Karpas-422 (cell line): ENCODE measurements at regions not wholly inside any gene's neighbourhood (a gene's known extent, or its start where the extent isn't known, plus 50 kb on each side); places are given as distances from the start of the nearest gene placed in this dataset.
"Not testable (repeated sequence)": the region's sequence is repeated elsewhere in the genome, so short reads cannot be mapped to it uniquely, and the experiment has no call there.

Source experiments
- DNase-seq: peaks from one replicate; pipeline ENCODE4 v3.0.0-alpha.2; 2015
- H2AFZ ChIP-seq: fragments of 200-600 bp; sonication (generic); 2 replicates; pipeline ENCODE4 v1.6.1; 2014; ENCODE audit warnings: antibody characterized with exemption, low read length, mixed read lengths
- H3K27ac ChIP-seq: fragments of 200-600 bp; sonication (generic); 2 replicates; pipeline ENCODE4 v1.5.1; 2014; ENCODE audit warnings: mild to moderate bottlenecking, low read length, moderate library complexity
- H3K27me3 ChIP-seq: fragments of 200-600 bp; sonication (generic); 2 replicates; pipeline ENCODE4 v1.6.1; 2014; ENCODE audit warnings: low read length, mixed read lengths
- H3K36me3 ChIP-seq: fragments of 200-600 bp; sonication (generic); 2 replicates; pipeline ENCODE4 v1.6.1; 2014; ENCODE audit warnings: low read length, mixed read lengths; ENCODE audit not compliant: insufficient read depth
- H3K4me1 ChIP-seq: fragments of 200-600 bp; sonication (generic); 2 replicates; pipeline ENCODE4 v1.6.1; 2014; ENCODE audit warnings: mild to moderate bottlenecking, low read length, mixed read lengths
- H3K4me2 ChIP-seq: fragments of 200-600 bp; sonication (generic); 2 replicates; pipeline ENCODE4 v1.6.1; 2014; ENCODE audit warnings: low read length, low read depth, mild to moderate bottlenecking; ENCODE audit not compliant: poor library complexity, severe bottlenecking
- H3K4me3 ChIP-seq: fragments of 200-600 bp; sonication (generic); 2 replicates; pipeline ENCODE4 v1.5.1; 2014; ENCODE audit warnings: mild to moderate bottlenecking, antibody characterized with exemption, low read length, mixed read lengths
- H3K79me2 ChIP-seq: fragments of 200-600 bp; sonication (generic); 2 replicates; pipeline ENCODE4 v1.6.1; 2014; ENCODE audit warnings: mild to moderate bottlenecking, low read length, mixed read lengths
- H3K9ac ChIP-seq: fragments of 200-600 bp; sonication (generic); 2 replicates; pipeline ENCODE4 v1.6.0; 2014; ENCODE audit warnings: low read length
- H3K9me2 ChIP-seq: fragments of 200-600 bp; sonication (generic), shearing (Covaris generic); replicated peaks from 2 replicates; pipeline ENCODE4 v1.6.0; 2014; ENCODE audit warnings: mild to moderate bottlenecking, low read length, moderate library complexity; ENCODE audit not compliant: insufficient read depth
- H3K9me3 ChIP-seq: fragments of 300-700, 200-600 bp; sonication (generic); 2 replicates; pipeline ENCODE4 v1.6.1; 2014; ENCODE audit warnings: low read length, mixed read lengths
- H4K20me1 ChIP-seq: fragments of 200-600 bp; sonication (generic); 2 replicates; pipeline ENCODE4 v1.6.1; 2014; ENCODE audit warnings: mild to moderate bottlenecking, antibody characterized with exemption, low read length, low read depth; ENCODE audit not compliant: insufficient read depth

- Histone ChIP-seq H4K20me1 (no peaks in the 10 kb centered on the region), H3K4me2 (no peak overlapping the region), H3K9ac (no peak overlapping the region)
Observed at GRCh38 chr18:22290004-22290403, 120.6 kb downstream of the GATA6 start.

GRCh38 chr18:22286585-22286984, 117.2 kb downstream of the GATA6 start:
- Histone ChIP-seq H3K36me3 (no peaks in the 10 kb centered on the region), H3K4me3 (no peak overlapping the region), H3K9me2 (no peaks in the 10 kb centered on the region), H3K9ac (no peak overlapping the region), H3K79me2 (no peaks in the 10 kb centered on the region), H3K4me1 (no peaks in the 10 kb centered on the region), H3K9me3 (no peaks in the 10 kb centered on the region), H3K27ac (no peak overlapping the region), H4K20me1 (no peaks in the 10 kb centered on the region), H3K4me2 (no peak overlapping the region), H3K27me3 (0 out of 2 replicates have a peak, but pooled peaks cover 2% of the 10 kb centered on the region), H2AFZ (no peak overlapping the region)
- DNase-seq: no peak

More at GRCh38 chr18:22290004-22290403, 120.6 kb downstream of the GATA6 start:
- Histone ChIP-seq H2AFZ (no peak overlapping the region), H3K4me3 (no peak overlapping the region), H3K4me1 (no peaks in the 10 kb centered on the region), H3K27ac (no peak overlapping the region), H3K36me3 (no peaks in the 10 kb centered on the region), H3K27me3 (0 out of 2 replicates have a peak, but pooled peaks cover 2% of the 10 kb centered on the region), H3K9me3 (no peaks in the 10 kb centered on the region), H3K79me2 (no peaks in the 10 kb centered on the region), H3K9me2 (no peaks in the 10 kb centered on the region)
- DNase-seq: no peak

- H3K4me1 ChIP-seq: no peaks in the 10 kb centered on the region
- H3K9me2 ChIP-seq: no peaks in the 10 kb centered on the region
- no peak overlapping the region for H2AFZ ChIP-seq
- 0 out of 2 replicates have a peak, but pooled peaks cover 2% of the 10 kb centered on the region for H3K27me3 ChIP-seq
- H4K20me1 ChIP-seq: no peaks in the 10 kb centered on the region
- H3K36me3 ChIP-seq: no peaks in the 10 kb centered on the region
- no peak for DNase-seq
- H3K9me3 ChIP-seq: no peaks in the 10 kb centered on the region
- H3K4me3 ChIP-seq: no peak overlapping the region
- no peak overlapping the region for H3K9ac ChIP-seq
- H3K79me2 ChIP-seq: no peaks in the 10 kb centered on the region
- no peak overlapping the region for H3K27ac ChIP-seq
- no peak overlapping the region for H3K4me2 ChIP-seq
Observed at GRCh38 chr18:22285361-22286140, 116.2 kb downstream of the GATA6 start.

GRCh38 chr18:22284581-22285360, 115.4 kb downstream of the GATA6 start:
- Histone ChIP-seq H3K4me3 (no peak overlapping the region), H3K9me2 (no peaks in the 10 kb centered on the region), H3K79me2 (no peaks in the 10 kb centered on the region), H3K36me3 (no peaks in the 10 kb centered on the region), H3K27me3 (0 out of 2 replicates have a peak, but pooled peaks cover 2% of the 10 kb centered on the region), H3K27ac (no peak overlapping the region), H2AFZ (no peak overlapping the region), H4K20me1 (no peaks in the 10 kb centered on the region), H3K4me1 (no peaks in the 10 kb centered on the region), H3K9ac (no peak overlapping the region), H3K9me3 (no peaks in the 10 kb centered on the region), H3K4me2 (no peak overlapping the region)
- no peak for DNase-seq

GRCh38 chr18:22283855-22284254, 114.5 kb downstream of the GATA6 start:
- H2AFZ ChIP-seq, H3K9me3 ChIP-seq, H3K9me2 ChIP-seq: not testable (repeated sequence)

GRCh38 chr18:22283397-22283796, 114.0 kb downstream of the GATA6 start:
- no peak overlapping the region for H3K9ac ChIP-seq
- H3K27ac ChIP-seq: no peak overlapping the region
- no peaks in the 10 kb centered on the region for H4K20me1 ChIP-seq
- H3K9me3 ChIP-seq: no peaks in the 10 kb centered on the region
- H3K36me3 ChIP-seq: no peaks in the 10 kb centered on the region
- H2AFZ ChIP-seq: no peak overlapping the region
- H3K4me3 ChIP-seq: no peak overlapping the region
- no peaks in the 10 kb centered on the region for H3K4me1 ChIP-seq
- no peaks in the 10 kb centered on the region for H3K79me2 ChIP-seq
- no peak for DNase-seq
- no peaks in the 10 kb centered on the region for H3K9me2 ChIP-seq
- H3K27me3 ChIP-seq: 0 out of 2 replicates have a peak, but pooled peaks cover 2% of the 10 kb centered on the region
- no peak overlapping the region for H3K4me2 ChIP-seq

More at GRCh38 chr18:22283855-22284254, 114.5 kb downstream of the GATA6 start:
- DNase-seq, H3K79me2 ChIP-seq, H3K27ac ChIP-seq, H3K27me3 ChIP-seq, H3K4me2 ChIP-seq, H3K9ac ChIP-seq, H3K4me3 ChIP-seq, H3K4me1 ChIP-seq, H3K36me3 ChIP-seq, H4K20me1 ChIP-seq: not testable (repeated sequence)

GRCh38 chr18:22283116-22283395, 113.7 kb downstream of the GATA6 start:
- Histone ChIP-seq H3K79me2 (no peaks in the 10 kb centered on the region), H3K27ac (no peak overlapping the region), H3K4me1 (no peaks in the 10 kb centered on the region), H4K20me1 (no peaks in the 10 kb centered on the region), H2AFZ (no peak overlapping the region), H3K9me2 (no peaks in the 10 kb centered on the region), H3K9ac (no peak overlapping the region), H3K36me3 (no peaks in the 10 kb centered on the region), H3K4me3 (no peak overlapping the region), H3K4me2 (no peak overlapping the region), H3K9me3 (no peaks in the 10 kb centered on the region), H3K27me3 (0 out of 2 replicates have a peak, but pooled peaks cover 2% of the 10 kb centered on the region)
- no peak for DNase-seq

- Histone ChIP-seq H3K4me1 (no peaks in the 10 kb centered on the region), H3K27me3 (0 out of 2 replicates have a peak, but pooled peaks cover 2% of the 10 kb centered on the region), H3K9ac (no peak overlapping the region), H3K4me3 (no peak overlapping the region), H4K20me1 (no peaks in the 10 kb centered on the region), H3K79me2 (no peaks in the 10 kb centered on the region), H3K9me3 (no peaks in the 10 kb centered on the region), H3K27ac (no peak overlapping the region), H3K9me2 (no peaks in the 10 kb centered on the region), H2AFZ (no peak overlapping the region), H3K4me2 (no peak overlapping the region), H3K36me3 (no peaks in the 10 kb centered on the region)
- no peak for DNase-seq
Observed at GRCh38 chr18:22282311-22283115, 113.1 kb downstream of the GATA6 start.
